ENCODE measurements at regions not wholly inside any gene's neighbourhood (a gene's known extent, or its start where the extent isn't known, plus 50 kb on each side); places are given as distances from the start of the nearest gene placed in this dataset.

DNA sequence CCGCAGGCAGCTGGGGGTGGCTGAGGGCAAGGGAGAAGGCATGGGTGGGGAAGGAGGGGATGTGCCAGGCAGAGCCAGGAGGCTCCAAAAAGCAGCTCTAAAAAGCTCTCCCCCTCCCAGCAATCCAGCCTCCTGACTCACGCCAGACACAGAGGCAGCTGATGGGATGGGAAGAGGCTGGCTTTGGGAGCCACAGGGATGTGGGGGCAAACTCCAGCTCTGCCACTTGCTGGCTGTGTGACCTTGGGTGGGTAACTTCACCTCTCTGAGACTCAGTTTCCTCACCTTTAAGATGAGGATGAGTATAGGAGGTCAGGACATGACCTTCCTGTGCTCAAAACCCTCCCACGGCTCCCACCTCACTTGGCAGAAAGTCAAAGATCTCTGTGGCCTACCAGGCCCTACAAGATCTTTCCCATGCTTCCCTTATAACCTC, 148.9 kb downstream of the CEBPB start:
- in situ Hi-C loops (cut with MboI; ENCODE audit: low sequenced_read_pairs), result no loop called here

DNA sequence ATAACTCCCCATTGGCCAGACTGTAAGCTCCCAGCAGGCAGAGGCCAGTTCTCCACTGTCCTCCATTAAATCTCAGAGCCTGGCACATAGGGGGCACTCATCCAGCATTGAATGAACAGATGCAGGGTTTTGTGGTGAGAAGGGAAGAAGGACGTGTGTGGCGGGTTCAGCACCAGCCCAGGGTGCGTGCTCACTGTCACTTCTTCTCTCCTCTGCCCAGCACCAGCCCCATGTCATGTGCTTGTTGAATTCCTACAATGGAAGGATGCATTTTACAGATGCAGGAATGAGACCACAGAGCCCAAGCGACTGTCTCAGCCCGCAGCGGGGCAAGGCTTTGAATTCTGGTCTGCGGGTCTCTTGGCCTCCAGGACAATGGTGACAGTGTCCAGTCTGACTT, 149.9 kb downstream of the CEBPB start:
- in situ Hi-C loops (cut with MboI; ENCODE audit: low sequenced_read_pairs), result no loop called here

DNA sequence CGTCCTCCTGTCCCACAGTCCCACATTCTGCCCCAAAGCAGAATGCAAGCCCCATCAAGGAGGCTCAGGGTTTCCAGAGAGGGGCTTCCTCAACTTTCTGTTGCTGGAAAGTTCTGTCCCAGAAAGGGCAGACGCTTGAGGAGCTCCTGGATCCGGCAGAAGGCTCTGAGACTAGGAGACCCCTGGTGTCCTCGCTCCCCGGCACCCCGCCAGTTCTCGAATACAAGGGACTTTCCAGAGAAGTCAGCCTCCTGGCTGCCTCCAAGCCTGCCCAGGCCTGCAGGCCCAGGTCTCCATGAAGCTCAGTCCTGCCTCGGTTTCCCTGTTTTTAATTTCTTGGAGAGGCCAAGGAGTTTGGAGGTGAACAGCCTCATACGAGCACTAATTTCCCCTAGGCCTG, 150.4 kb downstream of the CEBPB start:
- in situ Hi-C loops (cut with MboI; ENCODE audit: low sequenced_read_pairs), result no loop called here

DNA sequence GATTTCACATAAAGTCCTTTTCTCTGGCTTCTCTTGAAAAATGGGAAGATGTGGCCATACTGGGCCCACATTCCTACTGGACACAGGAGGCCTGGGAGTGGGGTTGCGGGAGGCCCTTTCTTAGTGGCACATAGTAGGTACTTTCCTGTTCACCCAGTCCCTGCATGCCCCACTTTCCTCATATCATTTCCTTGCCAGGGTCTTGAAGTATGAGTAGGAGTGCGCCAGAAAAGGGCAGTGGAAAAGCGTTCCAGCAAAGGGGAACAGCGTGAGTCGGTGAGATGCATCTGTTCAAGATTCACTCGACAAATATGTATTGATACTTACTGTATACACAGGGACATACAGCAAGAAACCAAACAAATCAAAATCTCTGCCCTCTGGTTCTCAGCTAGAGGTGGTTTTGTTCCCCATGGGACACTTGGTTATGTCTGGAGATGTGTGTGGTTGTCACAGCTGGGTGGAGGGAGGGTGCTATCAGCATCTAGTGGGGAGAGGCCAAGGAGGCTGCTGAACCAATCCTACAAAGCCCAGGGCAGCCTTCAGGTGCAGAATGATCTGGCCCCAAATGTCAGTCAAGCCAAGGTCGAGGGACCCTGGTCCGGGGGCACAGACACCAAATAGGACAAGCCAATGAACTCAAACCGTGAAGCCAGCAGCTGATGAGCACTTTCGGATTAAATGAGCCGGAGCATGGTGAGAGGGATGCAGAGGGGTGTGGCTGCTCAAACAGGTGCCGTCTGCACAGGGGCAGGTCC, 151.4 kb downstream of the CEBPB start:
- in situ Hi-C loops (cut with MboI; ENCODE audit: low sequenced_read_pairs), result no loop called here

DNA sequence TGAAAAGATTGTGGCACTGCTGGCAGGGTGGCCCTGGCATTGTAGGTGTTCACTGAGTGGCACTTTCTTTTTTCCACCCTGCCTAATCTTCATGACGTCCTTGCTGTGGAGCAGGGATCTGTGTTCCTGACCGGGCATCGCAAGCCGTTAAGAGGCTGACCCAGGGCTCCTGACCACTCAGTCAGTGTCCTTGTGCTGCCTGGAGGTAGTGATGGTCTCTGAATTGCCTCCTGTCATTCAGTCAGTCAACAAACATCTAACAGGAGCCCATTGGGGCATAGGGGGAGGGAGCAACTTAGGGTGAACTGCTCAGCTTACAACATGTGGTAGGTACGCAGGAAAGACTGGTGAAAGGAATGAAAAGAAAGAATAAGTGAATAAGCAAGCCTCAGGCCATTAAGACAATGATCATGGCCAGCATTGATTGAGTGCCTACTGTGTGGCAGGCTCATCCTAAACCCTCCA, 152.0 kb downstream of the CEBPB start:
- in situ Hi-C loops (cut with MboI; ENCODE audit: low sequenced_read_pairs), result no loop called here

DNA sequence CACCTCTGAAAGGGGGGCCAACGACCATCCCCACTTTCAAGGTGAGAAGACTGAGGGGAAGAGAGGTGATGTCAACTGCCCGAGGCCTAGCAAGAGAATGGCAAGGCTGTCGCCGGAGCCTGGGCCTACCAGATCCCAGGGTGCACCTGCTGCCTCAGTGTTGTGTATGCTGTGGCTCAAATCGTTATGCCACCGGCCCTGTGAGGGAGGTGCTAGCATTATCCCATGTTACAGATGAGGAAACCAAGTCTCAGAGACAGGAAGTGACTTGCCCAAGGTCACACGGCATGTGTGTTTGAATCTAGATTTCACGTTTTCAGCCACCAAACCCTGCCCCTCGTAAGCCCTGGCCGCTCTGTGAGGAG, 152.5 kb downstream of the CEBPB start:
- in situ Hi-C loops (cut with MboI; ENCODE audit: low sequenced_read_pairs), result no loop called here

DNA sequence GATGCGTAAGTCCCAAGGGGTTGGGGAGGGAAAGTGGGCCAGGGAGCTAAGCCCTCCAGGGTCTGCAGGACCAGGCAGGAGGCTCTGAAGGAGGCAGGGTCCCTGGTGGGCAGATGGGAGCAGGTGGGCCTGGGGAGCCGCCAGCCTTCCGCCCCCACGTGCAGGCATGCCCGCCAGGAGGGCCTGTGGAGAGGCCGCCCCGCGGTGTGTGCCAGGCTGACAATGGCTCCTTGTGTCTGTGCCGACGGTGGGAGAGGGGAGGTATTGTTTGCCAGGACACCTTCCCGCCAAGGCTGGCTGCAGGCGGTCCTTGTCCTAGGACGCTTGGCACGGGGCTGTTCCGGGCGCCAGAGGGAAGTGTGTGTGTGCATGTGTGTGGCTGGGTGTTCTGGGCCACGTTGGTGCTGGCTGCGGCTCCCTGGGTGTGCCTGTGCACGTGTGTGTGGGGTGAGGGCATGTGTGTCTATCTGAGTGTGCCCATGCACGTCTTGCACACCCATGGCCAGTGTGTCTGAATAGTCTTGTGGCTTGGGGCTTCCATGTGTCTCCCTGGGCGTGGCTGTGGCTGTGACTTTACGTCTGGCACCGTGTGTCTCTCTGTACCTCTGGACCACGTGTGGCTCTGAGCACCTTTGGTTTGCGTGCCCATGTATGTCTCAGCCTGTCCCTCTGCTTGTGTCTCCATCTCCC, 153.0 kb downstream of the CEBPB start:
- in situ Hi-C loops (cut with MboI; ENCODE audit: low sequenced_read_pairs), result no loop called here

DNA sequence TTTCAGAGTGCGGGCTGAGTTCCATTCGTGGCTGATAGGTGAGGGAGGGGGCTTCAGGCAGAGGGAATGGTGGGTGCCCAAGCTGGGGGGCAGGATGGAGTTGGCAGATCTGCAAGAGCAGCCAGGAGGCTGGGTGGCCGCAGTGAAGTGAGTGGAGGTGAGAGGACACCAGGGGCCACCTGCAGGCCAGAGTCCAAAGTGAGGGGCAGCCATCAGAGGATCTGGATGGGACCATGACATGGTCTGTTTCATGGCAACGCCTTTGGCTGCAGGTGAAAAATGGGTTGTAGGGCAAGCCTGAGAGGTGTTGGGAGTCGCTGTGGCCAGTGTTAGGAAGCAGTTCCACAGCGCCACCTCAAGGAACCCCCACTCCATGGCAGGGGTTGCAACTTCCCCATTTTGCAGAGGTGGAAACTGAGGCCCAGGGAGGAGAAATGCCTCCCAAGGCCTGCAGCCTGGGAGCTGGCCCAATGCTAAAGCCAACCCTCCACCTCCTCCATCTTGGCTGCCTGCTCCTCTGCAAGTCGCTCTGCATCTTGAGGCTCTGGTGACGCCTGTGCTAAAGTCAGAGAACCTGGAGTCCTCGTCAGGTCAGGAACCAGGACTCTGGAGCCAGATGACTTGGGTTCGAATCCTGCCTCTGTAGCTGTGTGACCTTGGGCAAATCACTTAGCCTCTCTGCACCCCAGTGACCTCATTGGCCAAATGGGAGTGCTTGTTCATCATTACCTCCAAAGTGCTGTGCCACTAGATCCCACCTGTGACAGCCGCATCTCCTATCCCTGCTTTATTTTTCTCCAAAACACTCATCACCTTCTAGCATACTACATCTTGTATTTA, 153.8 kb downstream of the CEBPB start:
- in situ Hi-C loops (cut with MboI; ENCODE audit: low sequenced_read_pairs), result no loop called here

DNA sequence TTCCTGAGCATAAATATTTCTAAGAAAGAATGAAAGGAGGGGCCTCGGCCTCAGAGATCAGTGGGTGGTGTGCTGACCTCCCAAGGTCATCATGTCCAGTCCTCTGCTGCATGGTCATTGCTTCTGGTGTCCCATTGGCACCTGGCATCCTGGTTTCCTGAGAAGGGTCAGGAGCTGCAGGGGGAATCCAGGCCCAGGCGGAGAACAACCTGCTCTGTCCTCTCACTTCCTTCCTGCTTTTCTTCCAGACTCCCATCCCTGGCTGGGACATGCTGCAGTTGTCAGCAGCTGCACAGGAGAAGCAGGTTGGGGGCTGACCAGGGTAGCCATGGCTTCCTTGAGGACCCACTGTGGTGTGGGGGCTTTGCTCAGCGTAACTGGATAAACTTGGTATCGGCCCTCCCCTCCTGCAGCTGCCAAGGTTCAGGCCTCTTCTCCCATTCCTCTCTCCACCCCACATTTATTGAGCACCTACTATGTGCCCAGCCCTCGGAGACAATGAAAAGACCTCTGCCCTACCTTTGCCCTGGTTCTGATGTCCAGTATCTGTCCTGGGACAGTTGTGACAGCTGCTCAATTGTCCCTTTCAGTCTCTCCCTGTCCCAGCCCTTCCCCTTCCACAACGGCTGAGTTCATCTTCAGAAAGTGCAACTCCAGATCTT, 155.2 kb downstream of the CEBPB start:
- in situ Hi-C loops (cut with MboI; ENCODE audit: low sequenced_read_pairs), result no loop called here

DNA sequence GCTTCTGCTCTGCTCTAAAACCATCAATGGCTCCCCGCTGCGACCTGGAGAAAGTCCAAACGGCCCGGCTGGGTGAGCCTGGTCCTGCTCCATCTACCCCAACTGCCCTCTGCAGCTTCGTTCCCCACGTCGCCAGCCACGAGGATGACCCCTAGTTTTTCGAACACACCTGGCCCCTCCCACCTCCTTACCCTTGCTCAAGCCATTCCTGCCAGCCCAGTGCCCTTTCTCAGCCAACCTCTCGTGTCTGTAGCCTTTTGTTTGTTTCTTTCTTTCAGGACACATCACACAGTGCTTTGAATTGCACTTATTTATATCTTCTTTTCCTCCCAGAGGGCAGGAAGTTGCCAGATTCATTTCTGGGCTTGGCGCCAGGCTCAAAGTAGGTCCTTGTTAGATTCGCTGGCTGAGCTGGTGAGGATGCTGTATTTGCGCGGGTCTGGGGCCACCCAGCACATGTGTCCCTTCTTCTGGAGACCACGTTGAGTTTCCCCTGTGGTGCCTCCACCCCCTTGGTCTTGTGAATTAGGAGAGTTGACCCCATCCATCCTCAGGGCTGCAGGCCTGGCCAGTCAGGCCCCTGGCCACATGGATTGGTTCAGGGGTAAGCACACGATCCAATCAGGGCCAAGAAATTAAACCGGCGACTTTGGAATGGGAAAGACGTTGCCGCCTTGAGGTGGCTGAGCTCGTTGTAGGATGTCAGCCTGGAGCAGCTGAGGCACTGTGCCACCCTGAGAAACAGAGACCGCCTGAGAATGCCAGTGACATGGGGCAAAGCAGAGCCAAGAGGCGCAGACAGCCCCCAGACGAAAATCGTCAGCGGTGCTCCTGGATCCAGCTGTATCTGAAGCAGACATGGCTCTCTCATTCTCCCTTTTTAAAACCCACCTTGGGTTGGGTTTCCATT, 156.0 kb downstream of the CEBPB start:
- in situ Hi-C loops (cut with MboI; ENCODE audit: low sequenced_read_pairs), result no loop called here

DNA sequence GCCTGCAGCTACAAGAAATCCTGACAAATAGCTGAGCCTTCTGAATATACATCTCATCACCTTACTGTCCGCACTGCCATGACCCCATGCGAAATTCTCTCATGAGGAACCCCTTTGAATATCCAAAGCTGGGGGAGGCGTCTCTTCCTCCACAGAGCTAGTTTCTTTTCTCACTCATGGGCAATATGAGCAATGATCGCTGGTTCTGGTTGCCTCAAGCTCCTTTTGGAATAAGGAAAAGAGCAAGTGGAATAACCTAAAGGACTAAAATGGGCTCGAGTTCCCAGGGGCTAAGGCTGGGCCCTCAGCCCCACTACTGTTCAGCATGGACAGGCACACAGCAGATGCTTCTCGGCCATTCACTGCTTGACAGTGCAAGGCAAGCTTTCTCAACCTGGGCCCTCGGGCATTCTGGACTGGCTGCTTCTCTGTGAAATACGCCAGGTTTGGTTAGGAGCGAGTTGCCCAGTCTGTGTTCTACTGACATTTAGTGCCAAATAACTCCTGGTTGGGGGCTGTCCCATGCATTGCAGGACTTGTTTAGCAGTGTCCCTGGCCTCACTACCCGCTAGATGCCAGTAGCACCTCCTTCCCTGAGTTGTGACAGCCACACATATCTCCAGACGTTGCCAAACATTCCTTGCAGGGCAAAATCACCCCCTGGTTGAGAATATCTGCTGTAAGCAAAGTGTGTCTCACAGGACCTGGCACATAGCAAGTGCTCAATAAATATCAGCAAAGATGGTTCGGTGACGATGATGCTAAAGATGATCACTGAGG, 156.8 kb downstream of the CEBPB start:
- in situ Hi-C loops (cut with MboI; ENCODE audit: low sequenced_read_pairs), result no loop called here

DNA sequence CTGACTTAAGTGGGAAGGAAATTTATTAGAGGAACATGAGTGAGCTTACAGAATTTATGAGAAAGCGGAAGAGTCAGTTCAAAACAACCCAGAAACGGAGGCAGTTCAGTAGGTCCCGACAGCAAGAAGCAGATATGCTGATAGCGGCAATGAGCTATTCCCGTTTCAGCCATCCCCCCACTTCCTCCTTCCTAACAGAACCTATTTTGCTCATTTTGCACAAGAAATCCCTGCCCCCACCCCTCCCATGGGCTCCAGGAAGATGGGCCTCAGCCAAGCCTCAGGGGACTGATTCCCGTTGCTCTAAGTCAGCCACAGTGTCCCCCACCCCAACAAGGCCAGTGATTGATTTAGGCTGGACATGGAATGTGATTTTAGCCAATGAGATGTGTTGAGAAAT, 157.5 kb downstream of the CEBPB start:
- in situ Hi-C loops (cut with MboI; ENCODE audit: low sequenced_read_pairs), result no loop called here

DNA sequence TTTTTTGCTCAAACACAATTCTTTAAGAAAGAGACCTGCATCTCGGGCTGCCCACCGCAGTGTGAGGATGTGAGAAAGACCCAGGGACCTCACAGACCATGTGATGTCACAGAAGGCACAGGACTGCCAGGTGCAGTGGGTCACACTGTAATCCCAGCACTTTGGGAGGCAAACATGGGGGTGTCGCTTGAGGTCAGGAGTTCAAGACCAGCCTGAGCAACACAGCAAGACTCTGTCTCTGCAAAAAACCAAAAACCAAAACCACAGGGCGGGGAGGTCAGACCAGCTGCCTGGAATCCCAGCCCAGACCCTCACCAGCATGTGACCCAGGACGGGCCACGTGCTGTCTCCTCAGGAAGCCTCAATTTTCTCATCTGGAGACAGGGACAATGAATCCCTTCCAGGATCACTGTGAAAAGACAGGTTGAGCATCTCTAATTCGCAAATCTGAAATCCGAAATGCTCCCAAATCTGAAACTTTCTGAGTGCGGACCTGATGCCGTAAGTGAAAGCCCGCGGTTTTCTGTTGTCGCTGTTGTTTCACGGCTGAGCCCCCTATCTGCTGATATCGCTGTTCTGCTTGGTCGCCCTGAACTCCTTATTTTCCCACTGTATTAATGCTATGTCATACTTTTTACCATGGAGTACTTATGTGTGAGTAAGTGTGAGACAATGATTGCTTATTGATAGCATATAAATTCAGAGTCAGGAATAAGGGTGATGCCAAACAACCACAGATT, 159.5 kb upstream of the PTPN1 start:
- in situ Hi-C loops (cut with MboI; ENCODE audit: low sequenced_read_pairs), result no loop called here

DNA sequence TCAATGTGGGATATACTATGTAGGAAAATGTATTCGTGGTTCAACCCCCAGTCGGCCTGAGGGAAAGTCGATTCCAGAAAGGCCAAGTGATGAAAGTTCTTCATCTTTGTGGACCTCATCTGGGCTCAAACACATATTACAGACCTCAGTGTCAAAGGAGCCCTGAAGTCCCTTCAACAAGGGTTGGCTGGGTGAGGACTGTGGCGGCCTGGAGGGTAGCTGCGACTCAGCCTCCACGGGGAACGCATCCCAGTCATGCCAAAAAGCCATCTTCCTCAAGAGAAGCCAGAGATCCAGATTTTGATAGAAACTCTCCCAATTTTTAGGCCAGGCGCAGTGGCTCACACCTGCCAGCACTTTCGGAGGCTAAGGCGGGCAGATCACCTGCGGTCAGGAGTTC, 158.6 kb upstream of the PTPN1 start:
- in situ Hi-C loops (cut with MboI; ENCODE audit: low sequenced_read_pairs), result no loop called here

DNA sequence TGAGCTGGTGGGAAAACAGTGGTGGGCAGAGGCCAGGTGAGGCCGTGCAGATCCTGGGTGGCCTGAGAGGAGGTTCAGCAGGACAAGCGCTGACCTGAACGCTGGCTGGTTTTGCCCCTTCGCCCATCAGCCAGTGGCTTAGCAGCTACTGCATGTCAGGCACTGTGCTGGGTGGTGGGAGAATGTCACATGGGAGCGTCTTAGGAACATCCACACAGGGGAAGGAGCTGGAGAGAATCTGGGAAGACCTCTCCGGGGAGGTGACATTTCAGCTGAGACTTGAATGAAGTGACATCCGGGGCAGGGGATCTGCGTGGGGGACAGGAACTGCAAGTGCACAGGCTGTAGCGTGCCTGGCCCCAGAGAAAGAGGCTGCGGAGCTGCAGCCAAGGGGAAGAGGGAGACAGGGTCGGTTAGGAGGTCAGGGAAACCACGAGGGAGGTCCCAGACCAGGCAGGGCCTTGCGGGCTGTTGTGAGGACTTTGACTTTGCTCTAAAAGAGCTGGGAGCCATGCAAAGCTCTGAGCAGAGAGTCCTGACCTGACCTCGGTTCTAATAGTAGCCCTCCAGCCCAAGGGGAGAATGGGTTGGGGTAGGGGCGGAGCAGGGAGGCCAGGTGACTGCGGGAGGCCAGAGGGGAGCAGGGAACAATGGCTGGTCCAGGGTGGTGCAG, 156.8 kb upstream of the PTPN1 start:
- in situ Hi-C loops (cut with MboI; ENCODE audit: low sequenced_read_pairs), result no loop called here

DNA sequence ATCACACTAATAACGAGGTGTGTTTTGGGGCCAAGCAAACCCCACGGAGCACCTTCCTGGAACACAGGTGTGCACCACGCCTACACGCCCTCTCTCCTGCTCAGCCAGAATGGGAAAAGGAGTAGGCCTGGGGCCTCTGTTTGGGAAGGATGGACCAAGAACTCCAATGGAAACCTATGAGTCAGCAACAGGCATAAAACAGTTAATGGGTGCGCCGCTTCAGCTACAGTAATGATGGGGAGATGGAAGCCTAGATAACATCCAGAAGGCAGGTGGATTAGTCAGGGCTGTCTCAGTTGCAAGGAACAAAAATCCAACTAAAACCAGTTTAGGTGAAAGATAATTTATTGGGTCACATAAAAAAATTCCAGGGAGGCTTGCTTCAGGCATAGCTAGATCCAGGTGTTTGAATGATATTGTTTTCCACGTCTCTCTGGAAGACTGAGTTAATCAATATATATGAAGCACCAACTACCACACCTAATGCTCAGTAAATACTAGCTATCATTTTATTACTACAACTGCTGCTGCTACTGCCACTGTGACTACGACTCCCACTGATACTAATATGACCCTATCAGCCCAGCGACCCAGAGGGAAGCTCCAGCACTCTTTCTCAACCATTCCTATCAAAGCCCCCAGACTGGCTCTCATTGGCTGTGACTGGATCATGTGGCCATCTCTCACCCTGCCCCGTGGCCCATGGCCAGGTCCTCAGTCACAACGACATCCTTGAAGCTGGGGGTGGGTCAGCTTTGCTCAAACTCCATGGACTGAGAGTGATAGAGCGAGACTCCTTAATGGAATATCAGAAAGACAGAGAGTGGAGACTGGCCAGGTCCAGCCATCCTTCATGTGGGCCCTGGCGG, 155.2 kb upstream of the PTPN1 start:
- in situ Hi-C loops (cut with MboI; ENCODE audit: low sequenced_read_pairs), result no loop called here
